Mucosa of rectum (tissue), 2 donors: ENCODE measurements at regions not wholly inside any gene's neighbourhood (a gene's known extent, or its start where the extent isn't known, plus 50 kb on each side); places are given as distances from the start of the nearest gene placed in this dataset.
"Not testable (repeated sequence)": the region's sequence is repeated elsewhere in the genome, so short reads cannot be mapped to it uniquely, and the experiment has no call there.

Source experiments
- H3K27ac ChIP-seq, 2 donors: one replicate each; pipeline ENCODE4 v1.7.0; 2013; ENCODE audit warnings: inconsistent platforms in 2 of 2, low read depth in 2 of 2, low read length in 2 of 2
- H3K27me3 ChIP-seq, 2 donors: one replicate each; pipeline ENCODE4 v1.7.0; 2013; ENCODE audit warnings: low read length in 2 of 2; ENCODE audit not compliant: control insufficient read depth in 2 of 2, insufficient read depth in 2 of 2
- H3K36me3 ChIP-seq, 2 donors: one replicate each; pipeline ENCODE4 v1.7.0; 2013; ENCODE audit warnings: low read length in 2 of 2; ENCODE audit not compliant: control insufficient read depth in 2 of 2, insufficient read depth in 2 of 2
- H3K4me1 ChIP-seq, 2 donors: one replicate each; pipeline ENCODE4 v1.7.0; 2013; ENCODE audit warnings: low read length in 2 of 2, mild to moderate bottlenecking in 1 of 2; ENCODE audit not compliant: control insufficient read depth in 2 of 2, insufficient read depth in 2 of 2
- H3K4me3 ChIP-seq, 2 donors: one replicate each; pipeline ENCODE4 v1.7.0; 2013; ENCODE audit warnings: low read length in 2 of 2
- H3K9ac ChIP-seq, 2 donors: one replicate each; pipeline ENCODE4 v1.7.0; 2013; ENCODE audit warnings: low read length in 2 of 2, low read depth in 1 of 2, mild to moderate bottlenecking in 1 of 2
- H3K9me3 ChIP-seq, 2 donors: one replicate each; pipeline ENCODE4 v1.7.0; 2013; ENCODE audit warnings: low read length in 2 of 2; ENCODE audit not compliant: control insufficient read depth in 2 of 2
- donor health status: healthy.
- donor health status: Normal muscosa, but diverticular disease.

DNA sequence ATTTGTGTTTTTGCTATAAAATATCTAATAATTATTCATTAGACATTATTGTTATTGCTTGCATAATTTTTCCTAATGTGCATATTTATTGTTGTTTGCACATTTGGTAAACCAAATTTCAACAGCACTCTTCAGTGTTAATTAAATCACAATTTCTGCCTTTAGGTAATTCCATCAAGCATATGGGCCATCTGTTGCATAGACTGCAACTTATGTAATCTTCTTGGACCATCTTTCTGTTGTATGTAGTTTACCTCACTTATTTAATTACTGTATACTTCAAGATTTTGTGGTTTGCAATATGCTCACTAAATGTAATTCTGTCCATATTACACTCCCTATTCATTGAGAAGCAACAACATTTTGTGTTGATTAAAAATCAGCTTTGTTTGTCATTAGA, 1360.1 kb downstream of the REEP3 start:
- no peaks in the 10 kb centered on the region for H3K9me3 ChIP-seq
- H3K27ac ChIP-seq = no peak overlapping the region
- H3K27me3 ChIP-seq = no peaks in the 10 kb centered on the region
- no peak overlapping the region for H3K9ac ChIP-seq
- H3K4me1 ChIP-seq = no peaks in the 10 kb centered on the region
- H3K36me3 ChIP-seq = no peaks in the 10 kb centered on the region
- no peak overlapping the region for H3K4me3 ChIP-seq

DNA sequence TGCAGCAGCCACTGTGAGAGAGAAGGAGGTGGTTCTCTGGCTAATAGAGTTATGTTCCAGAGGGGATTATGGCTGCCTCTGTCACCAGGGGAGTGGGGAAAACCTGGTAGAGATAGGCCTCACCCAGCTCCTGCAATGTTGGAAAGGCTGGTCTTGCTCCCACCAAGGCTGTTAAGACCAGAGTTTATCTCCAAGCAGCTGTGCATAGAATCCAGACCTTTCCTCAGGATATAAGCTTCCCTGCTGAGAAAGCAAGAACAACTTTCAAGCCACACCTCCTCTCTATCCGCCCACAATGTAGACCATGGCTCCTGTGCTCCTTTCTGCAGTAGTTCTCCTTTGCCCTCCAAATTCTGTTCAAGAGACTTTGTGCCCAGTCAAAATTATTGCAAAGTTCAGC, 1375.4 kb downstream of the REEP3 start:
- H3K27me3 ChIP-seq = no peaks in the 10 kb centered on the region
- no peak overlapping the region for H3K4me3 ChIP-seq
- H3K36me3 ChIP-seq = no peaks in the 10 kb centered on the region
- no peak overlapping the region for H3K9ac ChIP-seq
- H3K9me3 ChIP-seq = no peaks in the 10 kb centered on the region
- H3K4me1 ChIP-seq = no peaks in the 10 kb centered on the region
- H3K27ac ChIP-seq = no peak overlapping the region

- not testable (repeated sequence) for H3K9me3 ChIP-seq, H3K27me3 ChIP-seq, H3K4me1 ChIP-seq, H3K36me3 ChIP-seq, H3K9ac ChIP-seq, H3K27ac ChIP-seq, H3K4me3 ChIP-seq
Observed at GRCh38 chr10:64906311-64906710, 1385.1 kb downstream of the REEP3 start.

DNA sequence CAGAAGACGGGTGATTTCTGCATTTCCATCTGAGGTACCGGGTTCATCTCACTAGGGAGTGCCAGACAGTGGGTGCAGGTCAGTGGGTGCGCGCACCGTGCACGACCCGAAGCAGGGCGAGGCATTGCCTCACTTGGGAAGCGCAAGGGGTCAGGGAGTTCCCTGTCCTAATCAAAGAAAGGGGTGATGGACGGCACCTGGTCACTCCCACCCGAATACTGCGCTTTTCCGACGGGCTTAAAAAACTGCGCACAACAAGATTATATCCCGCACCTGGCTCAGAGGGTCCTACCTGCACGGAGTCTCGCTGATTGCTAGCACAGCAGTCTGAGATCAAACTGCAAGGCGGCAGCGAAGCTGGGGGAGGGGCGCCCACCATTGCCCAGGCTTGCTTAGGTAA, 1403.1 kb downstream of the REEP3 start:
- H3K27me3 ChIP-seq, H3K36me3 ChIP-seq, H3K4me3 ChIP-seq, H3K27ac ChIP-seq, H3K9me3 ChIP-seq, H3K9ac ChIP-seq, H3K4me1 ChIP-seq: not testable (repeated sequence)

DNA sequence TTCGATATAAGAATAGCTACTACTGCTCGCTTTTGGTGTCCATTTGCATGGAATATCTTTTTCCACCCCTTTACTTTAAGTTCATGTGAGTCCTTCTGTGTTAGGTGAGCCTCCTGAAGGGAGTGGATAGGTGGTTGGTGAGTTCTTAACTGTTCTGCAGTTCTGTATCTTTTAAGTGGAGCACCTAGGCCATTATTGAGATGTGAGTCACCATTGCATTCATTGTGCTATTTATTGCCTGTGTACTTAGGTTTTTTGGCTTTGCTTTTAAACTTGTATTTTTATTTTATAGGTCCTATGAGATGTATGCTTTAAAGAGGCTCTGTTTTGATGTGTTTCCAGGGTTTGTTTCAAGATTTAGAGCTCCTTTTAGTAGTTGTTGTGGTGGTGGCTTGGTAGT, 1430.8 kb downstream of the REEP3 start:
- Histone ChIP-seq H3K9me3 (no peaks in the 10 kb centered on the region), H3K36me3 (no peaks in the 10 kb centered on the region), H3K27me3 (no peaks in the 10 kb centered on the region), H3K4me1 (no peaks in the 10 kb centered on the region), H3K9ac (no peak overlapping the region), H3K4me3 (no peak overlapping the region), H3K27ac (no peak overlapping the region)

DNA sequence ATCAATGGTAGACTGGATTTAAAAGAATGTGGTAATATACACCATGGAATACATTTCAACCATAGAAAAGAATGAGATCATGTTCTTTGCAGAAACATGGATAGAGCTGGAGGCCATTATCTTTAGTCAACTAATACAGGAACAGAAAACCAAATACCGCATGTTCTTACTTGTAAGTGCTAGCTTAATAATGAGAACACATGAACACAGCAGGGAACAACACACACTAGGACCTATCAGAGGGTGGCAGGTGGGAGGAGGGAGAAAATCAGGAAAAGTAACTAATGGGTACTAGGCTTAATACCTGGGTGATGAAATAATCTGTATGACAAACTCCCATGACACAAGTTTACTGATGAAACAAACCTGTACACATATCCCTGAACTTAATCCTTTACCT, 1435.2 kb downstream of the REEP3 start:
- no peak overlapping the region for H3K4me3 ChIP-seq
- H3K4me1 ChIP-seq = no peaks in the 10 kb centered on the region
- no peaks in the 10 kb centered on the region for H3K27me3 ChIP-seq
- no peaks in the 10 kb centered on the region for H3K36me3 ChIP-seq
- H3K9ac ChIP-seq = no peak overlapping the region
- no peak overlapping the region for H3K27ac ChIP-seq
- no peaks in the 10 kb centered on the region for H3K9me3 ChIP-seq

- H3K4me1 ChIP-seq = no peaks in the 10 kb centered on the region
- H3K36me3 ChIP-seq = no peaks in the 10 kb centered on the region
- H3K27ac ChIP-seq = no peak overlapping the region
- H3K9ac ChIP-seq = no peak overlapping the region
- H3K4me3 ChIP-seq = no peak overlapping the region
- no peaks in the 10 kb centered on the region for H3K27me3 ChIP-seq
- H3K9me3 ChIP-seq = no peaks in the 10 kb centered on the region
Observed at GRCh38 chr10:64959116-64959515, 1437.9 kb downstream of the REEP3 start.

- no peaks in the 10 kb centered on the region for H3K4me1 ChIP-seq
- no peak overlapping the region for H3K27ac ChIP-seq
- H3K36me3 ChIP-seq = no peaks in the 10 kb centered on the region
- H3K9ac ChIP-seq = no peak overlapping the region
- no peaks in the 10 kb centered on the region for H3K27me3 ChIP-seq
- no peak overlapping the region for H3K4me3 ChIP-seq
- H3K9me3 ChIP-seq = no peaks in the 10 kb centered on the region
Observed at GRCh38 chr10:64959883-64960282, 1438.7 kb downstream of the REEP3 start.

DNA sequence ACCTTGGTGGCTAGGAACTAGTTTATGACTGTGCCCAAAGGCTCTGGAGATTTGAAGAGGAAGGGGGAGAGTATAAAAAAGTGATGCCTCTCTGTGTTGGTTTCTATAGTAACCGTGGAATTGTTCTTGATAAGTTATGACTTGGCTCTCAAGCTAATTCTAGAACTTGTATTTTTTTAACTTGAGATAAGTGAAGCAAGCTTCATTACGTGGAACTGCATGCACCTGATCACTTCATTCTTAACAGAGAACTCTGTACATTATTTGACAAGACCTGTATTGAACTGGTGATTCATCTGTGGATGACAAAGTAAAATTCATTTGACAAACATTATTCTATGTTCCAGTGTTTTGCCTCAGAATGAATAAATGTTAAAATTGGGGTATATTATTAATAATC, 1452.2 kb downstream of the REEP3 start:
- no peaks in the 10 kb centered on the region for H3K27me3 ChIP-seq
- no peak overlapping the region for H3K9ac ChIP-seq
- no peaks in the 10 kb centered on the region for H3K4me1 ChIP-seq
- H3K36me3 ChIP-seq = no peaks in the 10 kb centered on the region
- H3K4me3 ChIP-seq = no peak overlapping the region
- no peak overlapping the region for H3K27ac ChIP-seq
- no peaks in the 10 kb centered on the region for H3K9me3 ChIP-seq

DNA sequence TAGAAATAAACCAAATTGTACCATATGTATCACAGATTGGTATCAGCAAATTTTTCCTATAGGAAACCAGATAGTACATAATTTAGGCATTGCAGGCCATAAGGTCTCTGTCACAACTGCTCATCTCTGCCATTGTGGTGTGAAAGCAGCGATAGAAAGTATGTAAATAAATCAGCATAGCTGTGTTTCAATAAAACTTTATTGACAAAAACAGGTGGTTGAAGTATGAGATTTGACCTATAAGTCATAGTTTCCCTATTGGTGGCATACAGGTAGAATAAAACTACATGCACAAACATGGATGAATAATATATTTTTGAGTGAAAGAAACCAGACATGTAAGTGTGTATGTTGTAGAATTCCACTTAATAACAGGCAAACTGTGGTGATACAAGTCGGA, 1454.9 kb downstream of the REEP3 start:
- no peak overlapping the region for H3K9ac ChIP-seq
- no peak overlapping the region for H3K27ac ChIP-seq
- no peak overlapping the region for H3K4me3 ChIP-seq
- H3K36me3 ChIP-seq = no peaks in the 10 kb centered on the region
- no peaks in the 10 kb centered on the region for H3K9me3 ChIP-seq
- H3K4me1 ChIP-seq = no peaks in the 10 kb centered on the region
- H3K27me3 ChIP-seq = no peaks in the 10 kb centered on the region

GRCh38 chr10:64977915-64978314, 1456.7 kb downstream of the REEP3 start:
- Histone ChIP-seq H3K36me3 (no peaks in the 10 kb centered on the region), H3K9ac (no peak overlapping the region), H3K27ac (no peak overlapping the region), H3K9me3 (no peaks in the 10 kb centered on the region), H3K27me3 (no peaks in the 10 kb centered on the region), H3K4me1 (no peaks in the 10 kb centered on the region), H3K4me3 (no peak overlapping the region)
